PC-3 (cell line): ENCODE measurements at regions not wholly inside any gene's neighbourhood (a gene's known extent, or its start where the extent isn't known, plus 50 kb on each side); places are given as distances from the start of the nearest gene placed in this dataset.
"Not testable (repeated sequence)": the region's sequence is repeated elsewhere in the genome, so short reads cannot be mapped to it uniquely, and the experiment has no call there.

Experiments
- ATAC-seq: fragments of 200-7000 bp; cut with Tn5 transposase; 2 replicates; pipeline ENCODE4 v1.9.1; 2020; ENCODE audit warnings: mild to moderate bottlenecking, moderate library complexity
- BruUV-seq: library from RNA; stranded (reverse); fragments of 400-500 nt; replicated peaks from 2 replicates; lab custom pipeline; 2021; lab: Mats Ljungman, UMichigan
- CTCF ChIA-PET: fragments of 300-600 bp; sonication (Branson Sonifier 250); formaldehyde crosslinking; loops from one replicate; lab custom pipeline; 2022; ENCODE audit warnings: antibody characterized with exemption; lab: Charles Lee
- POLR2A ChIA-PET: fragments of 300-600 bp; sonication (Branson Sonifier 250); formaldehyde crosslinking; loops from one replicate; lab custom pipeline; 2022; ENCODE audit warnings: antibody characterized with exemption; ENCODE audit not compliant: unreplicated experiment; lab: Charles Lee
- DNase-seq: peaks from one replicate; pipeline ENCODE4 v3.0.0-alpha.2; 2015
- H2AFZ ChIP-seq: fragments of 300-600 bp; sonication (generic); 2 replicates; pipeline ENCODE4 v1.6.0; 2016; ENCODE audit warnings: antibody characterized with exemption, low read length
- H3F3A ChIP-seq: fragments of 300-600 bp; sonication (generic); one replicate; pipeline ENCODE4 v1.6.0; 2017; ENCODE audit warnings: antibody characterized with exemption, low read length, control low read depth, mild to moderate bottlenecking; ENCODE audit not compliant: unreplicated experiment
- H3K27ac ChIP-seq: fragments of 300-600 bp; sonication (generic); 2 replicates; pipeline ENCODE4 v1.5.1; 2016; ENCODE audit warnings: mild to moderate bottlenecking, low read length
- H3K27me3 ChIP-seq: fragments of 300-600 bp; sonication (generic); 2 replicates; pipeline ENCODE4 v1.6.1; 2016; ENCODE audit warnings: low read length, mixed read lengths
- H3K36me3 ChIP-seq: fragments of 300-600 bp; sonication (generic); 2 replicates; pipeline ENCODE4 v1.6.1; 2016; ENCODE audit warnings: low read depth, mixed run types, low read length, mixed read lengths
- H3K4me1 ChIP-seq: fragments of 300-600 bp; sonication (generic); 2 replicates; pipeline ENCODE4 v1.5.1; 2016; ENCODE audit warnings: low read length; ENCODE audit not compliant: insufficient read depth
- H3K4me2 ChIP-seq: fragments of 300-600 bp; sonication (generic); 2 replicates; pipeline ENCODE4 v1.6.0; 2016; ENCODE audit warnings: low read length
- H3K4me3 ChIP-seq: fragments of 300-600 bp; sonication (generic); 2 replicates; pipeline ENCODE4 v1.5.1; 2016; ENCODE audit warnings: mild to moderate bottlenecking, low read length, mixed read lengths
- H3K79me2 ChIP-seq: fragments of 300-600 bp; sonication (generic); 2 replicates; pipeline ENCODE4 v1.6.1; 2017; ENCODE audit warnings: low read length, mixed read lengths
- H3K9ac ChIP-seq: fragments of 300-600 bp; sonication (generic); 2 replicates; pipeline ENCODE4 v1.6.0; 2016; ENCODE audit warnings: mild to moderate bottlenecking, low read length
- H3K9me2 ChIP-seq: fragments of 300-600 bp; sonication (generic); replicated peaks from 2 replicates; pipeline ENCODE4 v1.6.1; 2016; ENCODE audit warnings: mixed run types, low read length, mixed read lengths
- H3K9me3 ChIP-seq: fragments of 300-600 bp; sonication (generic); 2 replicates; pipeline ENCODE4 v1.6.1; 2016; ENCODE audit warnings: low read length, mixed read lengths
- H4K20me1 ChIP-seq: fragments of 300-600 bp; sonication (generic); 2 replicates; pipeline ENCODE4 v1.6.1; 2016; ENCODE audit warnings: low read length, mixed read lengths
- CTCF ChIP-seq: fragments of 300-600 bp; sonication (generic); conservative IDR thresholded peaks from 2 replicates; pipeline ENCODE4 v1.5.1; 2017; ENCODE audit warnings: antibody characterized with exemption, low read depth, mild to moderate bottlenecking, low read length
- EZH2 ChIP-seq: fragments of 300-600 bp; sonication (generic); IDR thresholded peaks from one replicate; pipeline ENCODE4 v1.6.1; 2017; ENCODE audit warnings: antibody characterized with exemption, mild to moderate bottlenecking, low read length; ENCODE audit not compliant: unreplicated experiment
- EZH2phosphoT487 ChIP-seq: fragments of 300-600 bp; sonication (generic); IDR thresholded peaks from 2 replicates; pipeline ENCODE4 v1.6.1; 2018; ENCODE audit warnings: mild to moderate bottlenecking, antibody characterized with exemption, low read length, borderline replicate concordance
- intact Hi-C: fragments of 100-400 bp; cut with micrococcal nuclease; formaldehyde crosslinking; loops from 2 replicates; pipeline ENCODE4 v1.9.0; 2023

GRCh38 chr11:134987822-134988221, 575.8 kb upstream of the B3GAT1 start:
- ATAC-seq (no peak), DNase-seq (no peak)
- H3K4me3 ChIP-seq = no peak overlapping the region
- ChIA-PET CTCF (no interaction called here), POLR2A (no interaction called here)
- no peaks in the 10 kb centered on the region for H3K27me3 ChIP-seq
- no peaks in the 10 kb centered on the region for H3K79me2 ChIP-seq
- H3K27ac ChIP-seq = no peak overlapping the region
- BruUV-seq = no TSS peak
- TF ChIP-seq CTCF (no peak), EZH2phosphoT487 (no peak), EZH2 (no peak)
- no peak overlapping the region for H2AFZ ChIP-seq
- no peaks in the 10 kb centered on the region for H4K20me1 ChIP-seq
- intact Hi-C loops = no loop called here
- no peaks in the 10 kb centered on the region for H3K9me2 ChIP-seq
- H3K4me2 ChIP-seq = no peak overlapping the region
- H3K9ac ChIP-seq = no peak overlapping the region
- no peaks in the 10 kb centered on the region for H3K36me3 ChIP-seq
- H3K9me3 ChIP-seq = 0 out of 2 replicates have a peak, but pooled peaks cover 11% of the 10 kb centered on the region
- H3K4me1 ChIP-seq = no peaks in the 10 kb centered on the region
- no peaks in the 10 kb centered on the region for H3F3A ChIP-seq

GRCh38 chr11:134987223-134987768, 575.3 kb upstream of the B3GAT1 start:
- Histone ChIP-seq H3K9me2 (no peaks in the 10 kb centered on the region), H3K4me3 (no peak overlapping the region), H3K27me3 (no peaks in the 10 kb centered on the region), H3F3A (no peaks in the 10 kb centered on the region), H3K9ac (no peak overlapping the region), H3K9me3 (0 out of 2 replicates have a peak, but pooled peaks cover 11% of the 10 kb centered on the region), H3K79me2 (no peaks in the 10 kb centered on the region), H2AFZ (no peak overlapping the region), H4K20me1 (no peaks in the 10 kb centered on the region), H3K4me2 (no peak overlapping the region), H3K27ac (no peak overlapping the region), H3K36me3 (no peaks in the 10 kb centered on the region), H3K4me1 (no peaks in the 10 kb centered on the region)
- ATAC-seq (no peak), DNase-seq (no peak)
- TF ChIP-seq EZH2phosphoT487 = no peak
- TF ChIP-seq CTCF = no peak
- no peak for TF ChIP-seq EZH2
- intact Hi-C loops = no loop called here
- no TSS peak for BruUV-seq
- CTCF ChIA-PET = no interaction called here
- POLR2A ChIA-PET = no interaction called here

- intact Hi-C loops = no loop called here
- H3K4me1 ChIP-seq = no peaks in the 10 kb centered on the region
- no peaks in the 10 kb centered on the region for H4K20me1 ChIP-seq
- CTCF ChIA-PET = no interaction called here
- no TSS peak for BruUV-seq
- H3K27ac ChIP-seq = no peak overlapping the region
- DNase-seq = no peak
- H3K4me3 ChIP-seq = no peak overlapping the region
- TF ChIP-seq CTCF (no peak), EZH2phosphoT487 (no peak), EZH2 (no peak)
- no peak overlapping the region for H3K4me2 ChIP-seq
- ATAC-seq = no peak
- H3K79me2 ChIP-seq = no peaks in the 10 kb centered on the region
- H3F3A ChIP-seq = no peaks in the 10 kb centered on the region
- H2AFZ ChIP-seq = no peak overlapping the region
- H3K9me3 ChIP-seq = 0 out of 2 replicates have a peak, but pooled peaks cover 9% of the 10 kb centered on the region
- 0 out of 2 replicates have a peak, but pooled peaks cover 3% of the 10 kb centered on the region for H3K27me3 ChIP-seq
- no peaks in the 10 kb centered on the region for H3K9me2 ChIP-seq
- H3K9ac ChIP-seq = no peak overlapping the region
- no peaks in the 10 kb centered on the region for H3K36me3 ChIP-seq
- POLR2A ChIA-PET = no interaction called here
Observed at GRCh38 chr11:134984421-134984820, 572.4 kb upstream of the B3GAT1 start.

GRCh38 chr11:134982432-134982831, 570.4 kb upstream of the B3GAT1 start:
- H3F3A ChIP-seq, BruUV-seq, H2AFZ ChIP-seq, H3K9ac ChIP-seq, DNase-seq, H3K36me3 ChIP-seq, H3K9me2 ChIP-seq, H3K27ac ChIP-seq, H3K27me3 ChIP-seq, H4K20me1 ChIP-seq, H3K9me3 ChIP-seq, CTCF ChIA-PET, H3K79me2 ChIP-seq, ATAC-seq, H3K4me3 ChIP-seq, H3K4me2 ChIP-seq, H3K4me1 ChIP-seq, intact Hi-C loops, POLR2A ChIA-PET: not testable (repeated sequence)
